ENCODE measurements at regions not wholly inside any gene's neighbourhood (a gene's known extent, or its start where the extent isn't known, plus 50 kb on each side); places are given as distances from the start of the nearest gene placed in this dataset.
A peak's percentile ranks its signal among the peaks of the same experiment; 100 is the strongest.

DNA sequence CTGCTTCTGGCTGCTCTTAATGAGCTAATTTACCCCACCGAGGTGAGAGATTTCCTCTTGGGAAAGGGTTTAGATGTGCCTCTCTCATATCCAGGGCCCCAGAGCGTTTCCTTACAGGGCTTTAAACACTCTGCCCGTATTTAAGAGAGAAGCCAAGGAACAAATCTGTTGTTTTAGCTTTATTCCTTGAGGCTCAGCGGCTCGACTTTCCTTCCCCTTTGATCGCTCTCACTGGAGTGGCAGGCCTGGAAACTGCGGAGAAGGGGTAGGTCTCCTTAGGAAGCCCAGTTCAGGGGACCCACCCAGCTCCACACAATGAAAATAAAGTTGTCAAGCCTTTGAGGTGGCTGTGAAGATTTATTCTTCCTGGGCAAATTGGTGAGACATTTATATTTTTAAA lies 132.0 kb upstream of the JAG1 start:
- H3K4me1 ChIP-seq, result peaks cover 13% of the 10 kb centered on the region
- no peak overlapping the region for H3K4me2 ChIP-seq
- peaks cover 6% of the 10 kb centered on the region for H3K9me3 Mint-ChIP-seq
- TF ChIP-seq, protein P1, sequence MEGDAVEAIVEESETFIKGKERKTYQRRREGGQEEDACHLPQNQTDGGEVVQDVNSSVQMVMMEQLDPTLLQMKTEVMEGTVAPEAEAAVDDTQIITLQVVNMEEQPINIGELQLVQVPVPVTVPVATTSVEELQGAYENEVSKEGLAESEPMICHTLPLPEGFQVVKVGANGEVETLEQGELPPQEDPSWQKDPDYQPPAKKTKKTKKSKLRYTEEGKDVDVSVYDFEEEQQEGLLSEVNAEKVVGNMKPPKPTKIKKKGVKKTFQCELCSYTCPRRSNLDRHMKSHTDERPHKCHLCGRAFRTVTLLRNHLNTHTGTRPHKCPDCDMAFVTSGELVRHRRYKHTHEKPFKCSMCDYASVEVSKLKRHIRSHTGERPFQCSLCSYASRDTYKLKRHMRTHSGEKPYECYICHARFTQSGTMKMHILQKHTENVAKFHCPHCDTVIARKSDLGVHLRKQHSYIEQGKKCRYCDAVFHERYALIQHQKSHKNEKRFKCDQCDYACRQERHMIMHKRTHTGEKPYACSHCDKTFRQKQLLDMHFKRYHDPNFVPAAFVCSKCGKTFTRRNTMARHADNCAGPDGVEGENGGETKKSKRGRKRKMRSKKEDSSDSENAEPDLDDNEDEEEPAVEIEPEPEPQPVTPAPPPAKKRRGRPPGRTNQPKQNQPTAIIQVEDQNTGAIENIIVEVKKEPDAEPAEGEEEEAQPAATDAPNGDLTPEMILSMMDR (IDR thresholded peaks at IDR 0.05), result no peak
- TF ChIP-seq EZH2 (IDR thresholded peaks at IDR 0.05), result no peak
- TF ChIP-seq EZH2phosphoT487 (IDR thresholded peaks at IDR 0.05), result no peak
- H3K27me3 ChIP-seq, result no peaks in the 10 kb centered on the region
- H4K20me1 ChIP-seq (ENCODE audit: low read depth), result no peaks in the 10 kb centered on the region
- H2AFZ ChIP-seq (replicated peaks), result peak overlapping the region; percentile 50
- no peaks in the 10 kb centered on the region for H3K9me3 ChIP-seq (ENCODE audit: low read depth)
- H3K4me3 ChIP-seq, result no peak overlapping the region
- H3K27ac ChIP-seq, result no peak overlapping the region
- no peaks in the 10 kb centered on the region for H3F3A ChIP-seq (ENCODE audit: low read depth)
- H3K4me1 Mint-ChIP-seq, result peaks cover 6% of the 10 kb centered on the region
- peak; percentile 10 for DNase-seq (ENCODE audit: low spot score)
- no peak overlapping the region for H3K9ac ChIP-seq
- H3K79me2 ChIP-seq (ENCODE audit: low read depth), result no peaks in the 10 kb centered on the region
- no peaks in the 10 kb centered on the region for H3K36me3 ChIP-seq
- H3K27me3 Mint-ChIP-seq (ENCODE audit: insufficient read depth, low read depth), result no peaks in the 10 kb centered on the region
- no peaks in the 10 kb centered on the region for H3K36me3 Mint-ChIP-seq
- H3K27ac Mint-ChIP-seq, result no peak overlapping the region
- no peak overlapping the region for H3K4me3 Mint-ChIP-seq

DNA sequence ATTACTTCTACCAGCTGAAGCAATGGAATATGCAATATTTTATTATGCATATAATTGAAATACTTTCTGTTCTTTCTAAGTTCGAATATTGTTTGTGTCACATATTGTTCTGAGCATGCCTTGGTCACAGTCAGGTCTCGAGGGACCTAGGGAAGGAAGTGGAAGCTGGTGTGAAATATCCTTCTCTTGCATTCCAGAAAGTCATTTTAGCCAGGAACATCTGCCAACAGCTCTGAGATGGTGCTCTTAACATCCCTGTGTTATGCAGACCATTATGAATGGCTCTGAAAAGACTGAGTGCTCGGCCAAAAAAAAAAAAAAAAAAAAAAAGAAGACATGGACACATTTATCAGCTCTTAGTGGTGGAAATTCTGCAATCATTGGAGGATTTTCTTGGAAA lies 132.7 kb upstream of the JAG1 start:
- H3K36me3 ChIP-seq, result no peaks in the 10 kb centered on the region
- H3K4me2 ChIP-seq, result no peak overlapping the region
- no peak overlapping the region for H3K4me3 Mint-ChIP-seq
- H3K4me1 ChIP-seq, result peaks cover 13% of the 10 kb centered on the region
- no peak overlapping the region for H2AFZ ChIP-seq (replicated peaks)
- no peak overlapping the region for H3K27ac ChIP-seq
- no peaks in the 10 kb centered on the region for H4K20me1 ChIP-seq (ENCODE audit: low read depth)
- no peak overlapping the region for H3K9ac ChIP-seq
- H3K4me3 ChIP-seq, result no peak overlapping the region
- no peaks in the 10 kb centered on the region for H3F3A ChIP-seq (ENCODE audit: low read depth)
- TF ChIP-seq EZH2 (IDR thresholded peaks at IDR 0.05) (no peak), EZH2phosphoT487 (IDR thresholded peaks at IDR 0.05) (no peak)
- TF ChIP-seq, protein P1 (IDR thresholded peaks at IDR 0.05), result no peak
- H3K9me3 Mint-ChIP-seq, result peaks cover 6% of the 10 kb centered on the region
- peaks cover 6% of the 10 kb centered on the region for H3K4me1 Mint-ChIP-seq
- H3K36me3 Mint-ChIP-seq, result no peaks in the 10 kb centered on the region
- H3K79me2 ChIP-seq (ENCODE audit: low read depth), result no peaks in the 10 kb centered on the region
- no peaks in the 10 kb centered on the region for H3K9me3 ChIP-seq (ENCODE audit: low read depth)
- no peaks in the 10 kb centered on the region for H3K27me3 ChIP-seq
- no peak for DNase-seq (ENCODE audit: low spot score)
- no peaks in the 10 kb centered on the region for H3K27me3 Mint-ChIP-seq (ENCODE audit: insufficient read depth, low read depth)
- no peak overlapping the region for H3K27ac Mint-ChIP-seq

DNA sequence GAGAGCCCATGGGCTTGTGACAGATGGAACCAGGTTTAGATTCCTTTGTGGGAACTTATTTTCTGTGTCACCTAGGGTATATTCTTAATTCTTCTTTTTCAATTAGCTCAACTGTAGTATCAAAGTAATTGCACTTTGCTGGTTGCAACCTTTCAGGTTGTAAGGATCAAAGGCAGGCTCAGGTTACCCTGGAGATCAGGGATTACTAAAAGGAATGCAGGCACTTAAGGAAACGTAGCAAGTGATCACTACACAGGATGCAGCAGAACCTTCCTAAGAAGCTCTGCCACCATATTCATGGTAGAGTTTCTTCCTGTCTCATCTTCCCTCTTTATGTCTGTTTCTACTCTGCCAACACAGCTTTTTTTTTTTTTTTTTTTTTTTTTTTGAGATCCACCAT lies 133.2 kb upstream of the JAG1 start:
- Mint-ChIP-seq H3K36me3 (no peaks in the 10 kb centered on the region), H3K9me3 (peaks cover 6% of the 10 kb centered on the region), H3K27ac (no peak overlapping the region), H3K4me1 (peaks cover 6% of the 10 kb centered on the region), H3K27me3 (ENCODE audit: insufficient read depth, low read depth) (no peaks in the 10 kb centered on the region), H3K4me3 (no peak overlapping the region)
- Histone ChIP-seq H3K27me3 (no peaks in the 10 kb centered on the region), H3K27ac (no peak overlapping the region), H3K9me3 (ENCODE audit: low read depth) (no peaks in the 10 kb centered on the region), H3K9ac (no peak overlapping the region), H3K4me3 (no peak overlapping the region), H3K4me2 (no peak overlapping the region), H3F3A (ENCODE audit: low read depth) (no peaks in the 10 kb centered on the region), H3K36me3 (no peaks in the 10 kb centered on the region), H2AFZ (replicated peaks) (no peak overlapping the region), H4K20me1 (ENCODE audit: low read depth) (no peaks in the 10 kb centered on the region), H3K4me1 (peaks cover 13% of the 10 kb centered on the region), H3K79me2 (ENCODE audit: low read depth) (no peaks in the 10 kb centered on the region)
- DNase-seq (ENCODE audit: low spot score), result peak; percentile 20
- TF ChIP-seq EZH2 (IDR thresholded peaks at IDR 0.05), result no peak
- no peak for TF ChIP-seq EZH2phosphoT487 (IDR thresholded peaks at IDR 0.05)
- TF ChIP-seq, protein P1 (IDR thresholded peaks at IDR 0.05), result no peak
